ENCODE measurements at regions not wholly inside any gene's neighbourhood (a gene's known extent, or its start where the extent isn't known, plus 50 kb on each side); places are given as distances from the start of the nearest gene placed in this dataset.

GRCh38 chr10:111439034-111439842, 362.4 kb downstream of the ADRA2A start:
- DNase-seq (ENCODE audit: insufficient read length, low spot score): no peak
- no peak for TF ChIP-seq POLR2A (IDR thresholded peaks at IDR 0.05; ENCODE audit: low read depth, low read length)
- no peak for FAIRE-seq

DNA sequence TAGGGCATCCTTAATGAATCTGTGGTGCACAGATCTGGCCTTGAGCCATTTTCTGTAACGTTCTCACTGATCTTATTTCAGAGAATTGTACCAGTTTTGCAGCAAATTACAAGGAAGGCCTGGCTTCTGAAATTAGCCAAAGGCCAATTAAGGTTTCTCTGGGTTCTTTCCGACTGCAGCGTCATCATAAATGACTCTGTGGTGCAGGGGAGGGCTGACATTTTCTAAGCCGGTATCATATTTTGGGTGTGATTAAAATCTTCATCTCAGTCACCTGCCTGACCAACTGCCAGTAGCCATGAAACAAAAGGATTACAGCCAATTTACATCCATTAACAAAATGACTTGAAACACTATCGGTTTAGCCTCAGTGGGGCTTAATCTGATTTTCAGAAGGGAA, 363.7 kb downstream of the ADRA2A start:
- DNase-seq (ENCODE audit: insufficient read length, low spot score) (no peak), FAIRE-seq (no peak)
- TF ChIP-seq POLR2A (IDR thresholded peaks at IDR 0.05; ENCODE audit: low read depth, low read length): no peak

DNA sequence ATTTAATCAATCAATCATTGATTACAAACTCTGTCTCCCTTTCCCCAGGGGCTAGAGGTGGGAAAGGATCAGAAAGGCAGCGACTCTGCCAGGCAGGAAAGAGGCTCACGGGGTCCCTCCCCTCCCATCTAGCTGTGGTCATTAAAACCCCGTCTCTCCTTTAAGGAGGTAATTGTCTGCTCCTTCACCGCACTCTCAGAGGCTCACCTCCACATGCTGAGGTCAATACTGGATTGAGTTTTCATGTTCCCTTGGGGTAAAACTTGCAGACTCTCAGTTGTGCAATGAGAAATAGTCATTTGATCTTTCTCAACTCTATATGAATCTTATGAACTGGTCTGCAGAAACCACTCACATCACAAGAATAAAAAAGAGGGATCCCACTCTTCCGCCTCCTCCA, 368.8 kb downstream of the ADRA2A start:
- no peak for FAIRE-seq
- no peak for TF ChIP-seq POLR2A (IDR thresholded peaks at IDR 0.05; ENCODE audit: low read depth, low read length)

DNA sequence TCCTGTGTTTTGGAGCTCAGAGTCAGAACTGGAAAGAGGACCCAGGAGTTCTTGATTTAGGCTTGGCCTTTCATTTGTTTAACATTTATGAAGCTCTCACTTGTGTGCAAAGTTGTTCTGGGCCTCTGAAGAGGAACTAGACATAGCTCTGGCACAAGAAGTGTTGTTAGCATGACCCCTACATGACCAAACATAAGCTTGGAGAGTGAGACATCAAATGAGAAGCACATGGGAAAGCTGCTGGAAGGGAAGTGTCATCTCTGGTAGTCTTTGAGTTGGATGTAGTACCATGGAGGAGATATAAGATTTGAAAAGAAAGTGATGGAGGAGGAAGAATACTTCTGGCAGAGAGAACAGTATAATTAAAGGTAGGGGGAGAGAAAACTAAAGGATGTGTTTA, 370.1 kb downstream of the ADRA2A start:
- TF ChIP-seq POLR2A (IDR thresholded peaks at IDR 0.05; ENCODE audit: low read depth, low read length): no peak
- no peak for DNase-seq (ENCODE audit: insufficient read length, low spot score)
- FAIRE-seq: no peak

More for the DNA sequence above, 368.8 kb downstream of the ADRA2A start:
- no peak for DNase-seq (ENCODE audit: insufficient read length, low spot score)

- FAIRE-seq (no peak), DNase-seq (ENCODE audit: insufficient read length, low spot score) (no peak)
- TF ChIP-seq POLR2A (IDR thresholded peaks at IDR 0.05; ENCODE audit: low read depth, low read length): no peak
Observed at GRCh38 chr10:111452153-111452552, 375.3 kb downstream of the ADRA2A start.

- no peak for TF ChIP-seq POLR2A (IDR thresholded peaks at IDR 0.05; ENCODE audit: low read depth, low read length)
- DNase-seq (ENCODE audit: insufficient read length, low spot score): no peak
- FAIRE-seq: no peak
Observed at GRCh38 chr10:111455776-111456426, 379.1 kb downstream of the ADRA2A start.

DNA sequence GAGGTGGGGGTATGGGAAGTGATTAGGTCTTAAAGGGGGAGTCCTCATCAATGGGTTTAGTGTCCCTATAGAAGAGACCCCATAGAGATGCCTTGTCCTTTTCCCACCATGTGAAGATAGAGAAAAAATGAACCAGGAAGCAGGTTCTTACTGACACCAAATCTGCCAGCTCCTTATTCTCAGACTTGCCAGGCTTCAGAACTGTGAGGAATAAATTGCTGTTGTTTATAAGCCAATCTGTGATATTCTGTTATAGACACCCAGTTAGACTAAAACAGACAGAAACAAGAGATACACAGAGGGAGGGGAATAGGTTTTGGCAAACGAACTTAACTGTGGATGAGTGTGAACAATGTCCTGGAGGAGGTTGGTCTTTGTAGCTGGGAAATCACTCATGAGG, 381.4 kb downstream of the ADRA2A start:
- no peak for TF ChIP-seq POLR2A (IDR thresholded peaks at IDR 0.05; ENCODE audit: low read depth, low read length)
- DNase-seq (ENCODE audit: insufficient read length, low spot score) (no peak), FAIRE-seq (no peak)

- FAIRE-seq: no peak
- no peak for TF ChIP-seq POLR2A (IDR thresholded peaks at IDR 0.05; ENCODE audit: low read depth, low read length)
- no peak for DNase-seq (ENCODE audit: insufficient read length, low spot score)
Observed at GRCh38 chr10:111459967-111460366, 383.1 kb downstream of the ADRA2A start.

- TF ChIP-seq POLR2A (IDR thresholded peaks at IDR 0.05; ENCODE audit: low read depth, low read length): no peak
- FAIRE-seq (no peak), DNase-seq (ENCODE audit: insufficient read length, low spot score) (no peak)
Observed at GRCh38 chr10:111472445-111472844, 395.6 kb downstream of the ADRA2A start.

GRCh38 chr10:111473361-111473760, 396.5 kb downstream of the ADRA2A start:
- no peak for TF ChIP-seq POLR2A (IDR thresholded peaks at IDR 0.05; ENCODE audit: low read depth, low read length)
- FAIRE-seq (no peak), DNase-seq (ENCODE audit: insufficient read length, low spot score) (no peak)

- no peak for DNase-seq (ENCODE audit: insufficient read length, low spot score)
- no peak for FAIRE-seq
- no peak for TF ChIP-seq POLR2A (IDR thresholded peaks at IDR 0.05; ENCODE audit: low read depth, low read length)
Observed at GRCh38 chr10:111474786-111475185, 398.0 kb downstream of the ADRA2A start.

GRCh38 chr10:111475720-111476119, 398.9 kb downstream of the ADRA2A start:
- DNase-seq (ENCODE audit: insufficient read length, low spot score) (no peak), FAIRE-seq (no peak)
- TF ChIP-seq POLR2A (IDR thresholded peaks at IDR 0.05; ENCODE audit: low read depth, low read length): no peak

- DNase-seq (ENCODE audit: insufficient read length, low spot score): no peak
- TF ChIP-seq POLR2A (IDR thresholded peaks at IDR 0.05; ENCODE audit: low read depth, low read length): no peak
- no peak for FAIRE-seq
Observed at GRCh38 chr10:111478651-111479050, 401.8 kb downstream of the ADRA2A start.

DNA sequence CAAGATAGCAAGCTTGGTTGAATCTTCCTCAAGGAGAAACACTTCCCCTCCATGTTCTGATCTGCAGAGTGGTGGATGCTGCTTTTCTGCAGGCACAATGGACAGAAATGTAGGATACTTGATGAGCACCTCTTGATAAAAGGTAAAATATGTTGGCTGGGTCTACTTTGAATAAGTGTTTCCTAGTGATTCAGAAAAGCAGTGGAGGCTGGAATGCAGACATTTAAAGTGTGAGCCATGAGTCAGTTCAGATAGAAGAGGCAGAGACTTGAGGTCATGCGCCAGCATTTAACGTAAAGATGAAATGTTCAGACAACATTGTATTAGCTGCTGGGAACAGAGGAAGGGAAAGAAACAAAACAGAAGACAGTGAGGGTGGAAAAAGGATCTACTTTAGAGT, 403.1 kb downstream of the ADRA2A start:
- DNase-seq (ENCODE audit: insufficient read length, low spot score): no peak
- TF ChIP-seq POLR2A (IDR thresholded peaks at IDR 0.05; ENCODE audit: low read depth, low read length): no peak
- FAIRE-seq: no peak

DNA sequence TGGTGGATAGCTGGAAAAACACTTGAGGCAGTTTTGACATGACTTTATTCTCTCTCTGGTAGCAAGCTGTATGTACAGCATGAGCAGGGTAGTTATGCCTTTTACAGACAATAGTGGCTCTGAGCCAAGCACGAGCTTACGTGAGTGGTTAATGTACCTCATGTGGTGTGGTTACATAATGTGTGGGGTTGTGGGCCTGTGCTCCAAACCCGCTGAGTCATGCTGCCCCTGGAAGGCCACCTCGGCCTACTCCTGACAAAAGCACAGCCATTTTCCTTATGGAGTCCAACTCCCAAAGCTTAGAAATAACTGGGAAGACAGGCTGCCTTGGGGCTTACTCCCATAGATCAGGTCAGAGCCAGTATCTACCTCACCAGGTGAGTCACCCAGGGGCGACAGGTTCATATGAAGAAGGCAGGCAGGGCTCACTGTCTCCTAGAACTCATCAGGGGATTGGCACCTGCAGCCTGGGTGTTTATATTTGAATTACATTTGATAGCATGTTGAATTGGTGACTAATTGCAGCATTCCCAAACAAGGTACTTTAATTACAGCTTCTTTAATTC, 404.5 kb downstream of the ADRA2A start:
- FAIRE-seq (no peak), DNase-seq (ENCODE audit: insufficient read length, low spot score) (no peak)
- no peak for TF ChIP-seq POLR2A (IDR thresholded peaks at IDR 0.05; ENCODE audit: low read depth, low read length)

All from H54 (cell line).